Ishikawa (cell line): ENCODE measurements at regions not wholly inside any gene's neighbourhood (a gene's known extent, or its start where the extent isn't known, plus 50 kb on each side); places are given as distances from the start of the nearest gene placed in this dataset.

Experiments used
- CEBPB ChIP-seq: IDR thresholded peaks from 2 replicates; pipeline ENCODE4 v1.6.1; 2012
- CREB1 ChIP-seq: IDR thresholded peaks from 2 replicates; pipeline ENCODE4 v1.6.1; 2012; ENCODE audit warnings: low read depth
- EGR1 ChIP-seq: IDR thresholded peaks from 2 replicates; pipeline ENCODE4 v1.6.1; 2012
- EP300 ChIP-seq: IDR thresholded peaks from 2 replicates; pipeline ENCODE4 v1.6.1; 2012; ENCODE audit warnings: borderline replicate concordance
- FOXM1 ChIP-seq: IDR thresholded peaks from 2 replicates; pipeline ENCODE4 v1.6.1; 2012; ENCODE audit warnings: low read depth, borderline replicate concordance
- MAX ChIP-seq: IDR thresholded peaks from 2 replicates; pipeline ENCODE4 v1.6.1; 2012
- NFIC ChIP-seq: IDR thresholded peaks from 2 replicates; pipeline ENCODE4 v1.6.1; 2012
- RAD21 ChIP-seq: IDR thresholded peaks from 2 replicates; pipeline ENCODE4 v1.6.1; 2012; ENCODE audit warnings: low read depth
- REST ChIP-seq: IDR thresholded peaks from 2 replicates; pipeline ENCODE4 v1.6.1; 2012; ENCODE audit warnings: low read depth, mild to moderate bottlenecking
- TAF1 ChIP-seq: IDR thresholded peaks from 2 replicates; pipeline ENCODE4 v1.6.1; 2012; ENCODE audit warnings: low read depth, mild to moderate bottlenecking
- TCF12 ChIP-seq: IDR thresholded peaks from 2 replicates; pipeline ENCODE4 v1.6.1; 2012; ENCODE audit warnings: low read depth
- TEAD4 ChIP-seq: IDR thresholded peaks from 2 replicates; pipeline ENCODE4 v1.6.1; 2012
- USF1 ChIP-seq: IDR thresholded peaks from 2 replicates; pipeline ENCODE4 v1.6.1; 2012
- YY1 ChIP-seq: IDR thresholded peaks from 2 replicates; pipeline ENCODE4 v1.6.1; 2012; ENCODE audit warnings: low read depth
- ZBTB7A ChIP-seq: IDR thresholded peaks from 2 replicates; pipeline ENCODE4 v1.6.1; 2012; ENCODE audit warnings: low read depth

- TF ChIP-seq EGR1 (no peak), ZBTB7A (no peak), YY1 (no peak), CEBPB (no peak), EP300 (no peak), CREB1 (no peak), FOXM1 (no peak), RAD21 (no peak), NFIC (no peak), REST (no peak), TAF1 (no peak), USF1 (no peak), MAX (no peak)
Measured at GRCh38 chr12:85683051-85683450, 153.2 kb downstream of the RASSF9 start.

- TF ChIP-seq USF1 = no peak
Measured at GRCh38 chr12:85688837-85689236, 147.4 kb downstream of the RASSF9 start.

GRCh38 chr12:85690146-85690545, 146.1 kb downstream of the RASSF9 start:
- TF ChIP-seq TEAD4 = no peak
- TF ChIP-seq YY1 = no peak
- no peak for TF ChIP-seq EP300
- no peak for TF ChIP-seq USF1
- no peak for TF ChIP-seq RAD21
- TF ChIP-seq MAX = no peak
- TF ChIP-seq TCF12 = no peak
- no peak for TF ChIP-seq CEBPB
- no peak for TF ChIP-seq NFIC
- TF ChIP-seq CREB1 = no peak
- no peak for TF ChIP-seq FOXM1
- no peak for TF ChIP-seq TAF1
- TF ChIP-seq EGR1 = no peak
- no peak for TF ChIP-seq REST
- no peak for TF ChIP-seq ZBTB7A

- TF ChIP-seq ZBTB7A = no peak
- TF ChIP-seq USF1 = no peak
- TF ChIP-seq CEBPB = no peak
- TF ChIP-seq MAX = no peak
- TF ChIP-seq REST = no peak
- TF ChIP-seq FOXM1 = no peak
- TF ChIP-seq RAD21 = no peak
- TF ChIP-seq NFIC = no peak
- no peak for TF ChIP-seq YY1
- TF ChIP-seq EGR1 = no peak
- no peak for TF ChIP-seq TAF1
Measured at GRCh38 chr12:85693093-85693665, 143.0 kb downstream of the RASSF9 start.
